Fibroblast of upper back skin (primary cell): ENCODE measurements at regions not wholly inside any gene's neighbourhood (a gene's known extent, or its start where the extent isn't known, plus 50 kb on each side); places are given as distances from the start of the nearest gene placed in this dataset.

Experiments used
- DNase-seq: peaks from one replicate; pipeline ENCODE4 v3.0.0-alpha.2; 2013

DNA sequence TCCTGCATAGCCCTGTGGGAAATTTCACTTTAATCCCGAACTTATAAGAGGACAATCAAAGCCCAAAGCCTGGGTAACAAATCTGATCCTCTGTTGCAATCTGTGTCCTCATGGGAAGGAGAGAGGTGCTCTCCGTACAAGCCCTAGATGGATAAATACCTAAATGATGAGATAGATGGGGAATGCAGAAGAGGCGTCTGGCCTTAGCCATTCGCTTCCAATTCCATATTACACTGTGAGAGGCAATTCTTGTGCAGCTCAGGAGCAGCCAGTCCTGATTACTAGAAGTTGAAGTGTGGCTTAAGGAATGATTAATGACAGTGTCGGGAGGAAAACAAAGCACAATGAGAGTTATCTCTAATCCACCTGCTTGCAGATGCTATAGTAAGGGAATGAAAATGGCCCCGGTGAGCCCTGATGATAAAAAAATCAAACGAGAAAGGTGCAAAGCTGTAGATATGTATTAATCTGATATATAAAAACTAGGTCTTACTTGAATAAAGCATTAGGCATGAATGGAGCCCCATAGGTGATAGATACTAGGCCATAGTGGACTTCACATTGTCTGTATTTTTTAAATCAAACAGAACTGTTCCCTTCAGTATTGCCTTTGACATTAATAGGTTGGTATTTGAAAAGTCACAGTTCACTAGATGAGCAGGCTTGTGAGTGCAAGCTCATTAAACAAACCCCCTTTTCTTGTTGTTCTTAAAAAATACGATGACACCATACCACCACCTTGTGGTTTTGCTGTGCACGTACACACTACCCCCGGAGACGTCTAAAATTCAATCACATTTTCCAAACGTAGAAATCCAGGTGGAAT, 54.2 kb upstream of the TMCO5A start:
- peak; percentile 89 for DNase-seq

DNA sequence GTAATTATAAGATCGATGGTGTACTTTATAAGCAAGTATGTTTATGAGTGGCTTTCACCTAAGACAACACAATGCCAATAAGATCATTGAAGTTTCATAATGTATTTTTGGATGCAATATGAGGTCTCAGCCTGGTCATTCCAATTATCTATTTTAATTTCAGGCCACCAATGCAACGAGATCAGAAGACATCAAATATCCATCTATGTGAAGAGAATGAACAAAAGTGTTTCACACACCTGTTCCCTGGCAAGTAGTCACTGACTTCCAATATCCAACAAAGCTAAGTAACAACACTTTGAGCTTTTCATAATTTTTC, 53.6 kb upstream of the TMCO5A start:
- no peak for DNase-seq

DNA sequence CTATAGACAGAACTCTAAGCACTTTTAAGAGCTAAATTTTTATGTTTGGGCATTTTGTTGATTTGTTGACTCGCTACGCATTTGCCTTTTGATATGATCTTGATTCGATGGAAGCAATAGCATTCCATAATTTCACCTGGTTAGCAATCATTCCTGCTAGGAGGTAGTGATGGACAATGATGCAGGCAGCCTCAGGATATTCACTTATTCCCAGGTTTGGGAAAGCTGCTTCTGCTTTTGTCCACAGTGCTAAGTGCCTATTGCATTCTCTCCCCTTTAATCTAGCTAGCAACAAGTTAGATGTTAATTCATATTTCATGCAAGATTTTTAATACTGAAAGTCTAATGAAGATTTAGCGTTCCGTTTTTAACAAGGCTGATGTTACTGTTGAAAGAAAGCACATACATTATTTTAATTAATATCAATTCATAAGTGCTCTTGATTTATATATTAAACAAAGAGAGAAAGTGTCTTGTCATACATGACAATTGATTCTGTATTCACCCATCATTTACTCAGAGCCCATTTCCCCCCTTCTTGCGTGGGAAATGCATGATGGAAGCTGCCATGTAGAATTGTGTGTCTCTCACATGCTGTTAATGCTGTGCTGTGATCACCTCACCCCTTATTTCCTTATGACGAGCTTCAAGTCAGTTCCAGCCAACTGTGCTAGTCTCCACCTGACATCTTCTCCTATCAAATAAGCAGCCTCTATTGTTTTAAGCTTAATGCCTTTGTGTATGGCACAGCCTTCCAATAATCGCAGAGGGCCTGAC, 53.0 kb upstream of the TMCO5A start:
- DNase-seq = no peak

DNA sequence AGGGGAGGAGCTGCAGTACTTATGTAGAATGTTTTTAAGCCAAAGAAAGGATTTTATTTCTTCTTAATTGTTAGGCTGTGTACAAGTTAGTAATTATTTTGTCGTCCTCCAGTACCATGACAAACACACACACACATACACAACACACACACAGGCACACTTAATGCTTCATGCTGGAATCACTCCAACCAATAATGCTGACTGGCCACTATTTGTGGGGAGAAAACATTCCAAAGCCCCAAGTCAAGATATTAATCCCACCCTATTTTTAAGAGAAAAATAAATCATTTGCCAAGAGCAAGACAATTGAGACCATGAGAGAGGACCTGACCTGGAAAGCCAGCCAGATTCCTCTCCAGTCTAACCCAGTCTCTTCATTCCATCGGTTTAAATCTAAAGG, 51.8 kb upstream of the TMCO5A start:
- DNase-seq = no peak
